ENCODE measurements at regions not wholly inside any gene's neighbourhood (a gene's known extent, or its start where the extent isn't known, plus 50 kb on each side); places are given as distances from the start of the nearest gene placed in this dataset.
A peak's percentile ranks its signal among the peaks of the same experiment; 100 is the strongest.

- DNase-seq = no peak
Measured at GRCh38 chr4:125704726-125705125, 390.0 kb downstream of the FAT4 start.

GRCh38 chr4:125705681-125706080 lies 390.9 kb downstream of the FAT4 start:
- no peak for DNase-seq

- no peak for DNase-seq
Measured at GRCh38 chr4:125707397-125707796, 392.6 kb downstream of the FAT4 start.

- DNase-seq = no peak
Measured at GRCh38 chr4:125710766-125711165, 396.0 kb downstream of the FAT4 start.

- DNase-seq = no peak
Measured at GRCh38 chr4:125714049-125714448, 399.3 kb downstream of the FAT4 start.

- DNase-seq = no peak
Measured at GRCh38 chr4:125714845-125715244, 400.1 kb downstream of the FAT4 start.

GRCh38 chr4:125719987-125720386 lies 405.2 kb downstream of the FAT4 start:
- no peak for DNase-seq

- DNase-seq = no peak
Measured at GRCh38 chr4:125722009-125722408, 407.3 kb downstream of the FAT4 start.

GRCh38 chr4:125725957-125726525 lies 411.3 kb downstream of the FAT4 start:
- DNase-seq = no peak

- DNase-seq = no peak
Measured at GRCh38 chr4:125727931-125728330, 413.2 kb downstream of the FAT4 start.

- no peak for DNase-seq
Measured at GRCh38 chr4:125728568-125728967, 413.8 kb downstream of the FAT4 start.

GRCh38 chr4:125729171-125729570 lies 414.4 kb downstream of the FAT4 start:
- DNase-seq = no peak

GRCh38 chr4:125732632-125733031 lies 417.9 kb downstream of the FAT4 start:
- DNase-seq = no peak

- DNase-seq = no peak
Measured at GRCh38 chr4:125734504-125734903, 419.7 kb downstream of the FAT4 start.

GRCh38 chr4:125735102-125735501 lies 420.3 kb downstream of the FAT4 start:
- DNase-seq = no peak

- DNase-seq = no peak
Measured at GRCh38 chr4:125736057-125736456, 421.3 kb downstream of the FAT4 start.

- no peak for DNase-seq
Measured at GRCh38 chr4:125739760-125740159, 425.0 kb downstream of the FAT4 start.

GRCh38 chr4:125741825-125742452 lies 427.2 kb downstream of the FAT4 start:
- DNase-seq = peak; percentile 15

GRCh38 chr4:125744891-125745364 lies 430.2 kb downstream of the FAT4 start:
- no peak for DNase-seq

- DNase-seq = no peak
Measured at GRCh38 chr4:125749354-125749753, 434.6 kb downstream of the FAT4 start.

- DNase-seq = no peak
Measured at GRCh38 chr4:125750399-125750798, 435.6 kb downstream of the FAT4 start.

GRCh38 chr4:125750828-125751466 lies 436.2 kb downstream of the FAT4 start:
- no peak for DNase-seq

- no peak for DNase-seq
Measured at GRCh38 chr4:125758438-125758837, 443.7 kb downstream of the FAT4 start.

- DNase-seq = no peak
Measured at GRCh38 chr4:125760201-125760819, 445.6 kb downstream of the FAT4 start.

All from NCI-H1694 treated with DMSO at 0.1 percent for 48 hours (cell line).